Caco-2 (cell line): ENCODE measurements at regions not wholly inside any gene's neighbourhood (a gene's known extent, or its start where the extent isn't known, plus 50 kb on each side); places are given as distances from the start of the nearest gene placed in this dataset.
"Not testable (repeated sequence)": the region's sequence is repeated elsewhere in the genome, so short reads cannot be mapped to it uniquely, and the experiment has no call there.

Experiments
- BruUV-seq: library from RNA; stranded (reverse); fragments of 400-500 nt; replicated peaks from 2 replicates; lab custom pipeline; 2021; lab: Mats Ljungman, UMichigan
- CTCF ChIA-PET: fragments of 300-600 bp; sonication (Branson Sonifier 250); formaldehyde crosslinking; loops from one replicate; lab custom pipeline; 2022; ENCODE audit warnings: antibody characterized with exemption; lab: Charles Lee
- POLR2A ChIA-PET: fragments of 300-600 bp; sonication (Branson Sonifier 250); formaldehyde crosslinking; loops from one replicate; lab custom pipeline; 2022; ENCODE audit warnings: antibody characterized with exemption; lab: Charles Lee
- DNase-seq, 2 experiments: peaks; one replicate each; pipeline versions ENCODE4 v3.0.0 to v3.0.0-alpha.2; 2020 to 2022
- H3K27me3 ChIP-seq: replicated peaks from 2 replicates; pipeline ENCODE4 v1.6.0; 2011; ENCODE audit warnings: low read length; ENCODE audit not compliant: control insufficient read depth, insufficient read depth
- H3K36me3 ChIP-seq: 2 replicates; pipeline ENCODE4 v1.5.1; 2011; ENCODE audit warnings: low read length; ENCODE audit not compliant: control insufficient read depth, insufficient read depth
- H3K4me1 ChIP-seq: fragments of 250-450 bp; sonication (Bioruptor Pico); 2 replicates; pipeline ENCODE4 v1.5.1; 2020; ENCODE audit warnings: mild to moderate bottlenecking
- H3K4me3 ChIP-seq: 2 replicates; pipeline ENCODE4 v1.5.1; 2011; ENCODE audit warnings: low read depth, mild to moderate bottlenecking, control low read depth, low read length
- H3K9me3 ChIP-seq: fragments of 250-450 bp; sonication (Bioruptor Pico); 2 replicates; pipeline ENCODE4 v1.5.1; 2020; ENCODE audit warnings: mild to moderate bottlenecking, moderate library complexity
- H3K27ac Mint-ChIP-seq: one replicate; pipeline ENCODE4 v1.8.0; 2022; ENCODE audit warnings: mixed read lengths; ENCODE audit not compliant: unreplicated experiment
- H3K27me3 Mint-ChIP-seq: one replicate; pipeline ENCODE4 v1.8.0; 2022; ENCODE audit warnings: mixed read lengths; ENCODE audit not compliant: insufficient read depth, unreplicated experiment
- H3K36me3 Mint-ChIP-seq: one replicate; pipeline ENCODE4 v1.8.0; 2022; ENCODE audit warnings: mild to moderate bottlenecking, mixed read lengths; ENCODE audit not compliant: insufficient read depth, unreplicated experiment
- H3K4me1 Mint-ChIP-seq: one replicate; pipeline ENCODE4 v1.8.0; 2022; ENCODE audit warnings: low read depth, mixed read lengths; ENCODE audit not compliant: unreplicated experiment
- H3K4me3 Mint-ChIP-seq: one replicate; pipeline ENCODE4 v1.8.0; 2022; ENCODE audit warnings: mild to moderate bottlenecking, moderate library complexity, mixed read lengths; ENCODE audit not compliant: unreplicated experiment
- H3K9me3 Mint-ChIP-seq: one replicate; pipeline ENCODE4 v1.8.0; 2022; ENCODE audit warnings: mixed read lengths; ENCODE audit not compliant: unreplicated experiment
- intact Hi-C: fragments of 100-400 bp; cut with micrococcal nuclease; formaldehyde crosslinking; loops from one replicate; pipeline ENCODE4 v1.10.0; 2022; ENCODE audit not compliant: unreplicated experiment
- TF ChIP-seq, protein P1 (sequence below), 2 experiments: fragments of 200-600 bp in 1 of 2; IDR thresholded peaks; 1 replicate in 1 of 2; 2 replicates in 1 of 2; pipeline versions ENCODE4 v1.5.1 to v1.8.0; 2011 to 2022; ENCODE audit warnings: antibody characterized with exemption in 1 of 2, control low read depth in 1 of 2, inconsistent platforms in 1 of 2, low read depth in 1 of 2, low read length in 1 of 2, mild to moderate bottlenecking in 1 of 2, moderate library complexity in 1 of 2; ENCODE audit not compliant: insufficient read depth in 1 of 2, severe bottlenecking in 1 of 2, unreplicated experiment in 1 of 2

DNA sequence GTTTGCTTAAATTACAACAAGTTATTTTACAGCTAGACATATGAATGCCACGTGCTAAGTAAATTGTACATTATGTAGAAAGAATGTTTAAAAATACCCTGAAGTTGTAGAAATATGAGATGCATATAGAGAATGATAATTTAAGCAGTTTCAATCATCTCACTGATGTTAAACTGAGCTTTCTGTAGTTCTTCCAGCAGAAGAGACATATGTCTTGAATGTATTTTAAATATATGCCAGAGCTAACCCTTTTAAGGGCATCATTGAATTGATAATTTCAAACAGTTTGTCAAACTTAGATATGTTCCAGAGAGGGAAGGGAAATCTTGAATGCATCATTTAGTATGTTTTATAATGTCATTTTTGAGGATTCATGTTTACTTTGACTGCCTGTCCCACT is 255.2 kb downstream of the MDFIC start:
- no TSS peak for BruUV-seq
- ChIA-PET CTCF (no interaction called here), POLR2A (no interaction called here)
- Histone ChIP-seq H3K36me3 (no peaks in the 10 kb centered on the region), H3K4me3 (no peak overlapping the region), H3K27me3 (no peaks in the 10 kb centered on the region), H3K9me3 (no peaks in the 10 kb centered on the region), H3K4me1 (no peaks in the 10 kb centered on the region)
- intact Hi-C loops: no loop called here
- no peak overlapping the region for H3K27ac Mint-ChIP-seq
- H3K4me3 Mint-ChIP-seq: no peak overlapping the region
- H3K4me1 Mint-ChIP-seq: no peaks in the 10 kb centered on the region
- TF ChIP-seq, protein P1, sequence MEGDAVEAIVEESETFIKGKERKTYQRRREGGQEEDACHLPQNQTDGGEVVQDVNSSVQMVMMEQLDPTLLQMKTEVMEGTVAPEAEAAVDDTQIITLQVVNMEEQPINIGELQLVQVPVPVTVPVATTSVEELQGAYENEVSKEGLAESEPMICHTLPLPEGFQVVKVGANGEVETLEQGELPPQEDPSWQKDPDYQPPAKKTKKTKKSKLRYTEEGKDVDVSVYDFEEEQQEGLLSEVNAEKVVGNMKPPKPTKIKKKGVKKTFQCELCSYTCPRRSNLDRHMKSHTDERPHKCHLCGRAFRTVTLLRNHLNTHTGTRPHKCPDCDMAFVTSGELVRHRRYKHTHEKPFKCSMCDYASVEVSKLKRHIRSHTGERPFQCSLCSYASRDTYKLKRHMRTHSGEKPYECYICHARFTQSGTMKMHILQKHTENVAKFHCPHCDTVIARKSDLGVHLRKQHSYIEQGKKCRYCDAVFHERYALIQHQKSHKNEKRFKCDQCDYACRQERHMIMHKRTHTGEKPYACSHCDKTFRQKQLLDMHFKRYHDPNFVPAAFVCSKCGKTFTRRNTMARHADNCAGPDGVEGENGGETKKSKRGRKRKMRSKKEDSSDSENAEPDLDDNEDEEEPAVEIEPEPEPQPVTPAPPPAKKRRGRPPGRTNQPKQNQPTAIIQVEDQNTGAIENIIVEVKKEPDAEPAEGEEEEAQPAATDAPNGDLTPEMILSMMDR (IDR thresholded peaks at IDR 0.05; ENCODE audit: insufficient read depth in 1 of 2, low read depth in 1 of 2, low read length in 1 of 2, severe bottlenecking in 1 of 2, unreplicated experiment in 1 of 2): no peak
- H3K9me3 Mint-ChIP-seq: peaks cover 7% of the 10 kb centered on the region
- H3K36me3 Mint-ChIP-seq: no peaks in the 10 kb centered on the region
- H3K27me3 Mint-ChIP-seq: peaks cover 2% of the 10 kb centered on the region
- DNase-seq: no peak

DNA sequence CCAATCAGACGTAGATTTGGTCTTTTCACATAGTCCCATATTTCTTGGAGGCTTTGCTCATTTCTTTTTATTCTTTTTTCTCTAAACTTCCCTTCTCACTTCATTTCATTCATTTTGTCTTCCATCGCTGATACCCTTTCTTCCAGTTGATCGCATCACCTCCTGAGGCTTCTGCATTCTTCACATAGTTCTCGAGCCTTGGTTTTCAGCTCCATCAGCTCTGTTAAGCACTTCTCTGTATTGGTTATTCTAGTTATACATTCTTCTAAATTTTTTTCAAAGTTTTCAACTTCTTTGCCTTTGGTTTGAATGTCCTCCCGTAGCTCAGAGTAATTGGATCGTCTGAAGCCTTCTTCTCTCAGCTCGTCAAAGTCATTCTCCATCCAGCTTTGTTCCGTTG is 250.5 kb downstream of the MDFIC start:
- H3K27ac Mint-ChIP-seq, H3K4me3 ChIP-seq, H3K36me3 Mint-ChIP-seq, H3K4me1 Mint-ChIP-seq, CTCF ChIA-PET, H3K27me3 Mint-ChIP-seq, H3K9me3 ChIP-seq, POLR2A ChIA-PET, intact Hi-C loops, H3K36me3 ChIP-seq, H3K4me3 Mint-ChIP-seq, H3K9me3 Mint-ChIP-seq, H3K4me1 ChIP-seq, DNase-seq, BruUV-seq, H3K27me3 ChIP-seq: not testable (repeated sequence)

GRCh38 chr7:115153769-115154477 is 232.0 kb downstream of the MDFIC start:
- no peak overlapping the region for H3K27ac Mint-ChIP-seq
- H3K4me1 ChIP-seq: peaks cover 18% of the 10 kb centered on the region; the same call in 1 of the 2 replicates
- H3K27me3 ChIP-seq: no peaks in the 10 kb centered on the region
- no peaks in the 10 kb centered on the region for H3K27me3 Mint-ChIP-seq
- DNase-seq: no peak
- intact Hi-C loops: no loop called here
- H3K36me3 ChIP-seq: no peaks in the 10 kb centered on the region
- no peak overlapping the region for H3K4me3 ChIP-seq
- H3K9me3 Mint-ChIP-seq: no peaks in the 10 kb centered on the region
- no peaks in the 10 kb centered on the region for H3K4me1 Mint-ChIP-seq
- BruUV-seq: no TSS peak
- TF ChIP-seq, protein P1 (IDR thresholded peaks at IDR 0.05; ENCODE audit: insufficient read depth in 1 of 2, low read depth in 1 of 2, low read length in 1 of 2, severe bottlenecking in 1 of 2, unreplicated experiment in 1 of 2): no peak
- no peak overlapping the region for H3K4me3 Mint-ChIP-seq
- CTCF ChIA-PET: no interaction called here
- POLR2A ChIA-PET: no interaction called here
- no peaks in the 10 kb centered on the region for H3K36me3 Mint-ChIP-seq
- no peaks in the 10 kb centered on the region for H3K9me3 ChIP-seq
